ENCODE measurements at regions not wholly inside any gene's neighbourhood (a gene's known extent, or its start where the extent isn't known, plus 50 kb on each side); places are given as distances from the start of the nearest gene placed in this dataset.
"Not testable (repeated sequence)": the region's sequence is repeated elsewhere in the genome, so short reads cannot be mapped to it uniquely, and the experiment has no call there.

GRCh38 chr10:8173243-8173865 is 118.9 kb downstream of the GATA3 start:
- DNase-seq (ENCODE audit: low read depth in 2 of 2, low spot score in 1 of 2) = no peak

GRCh38 chr10:8173866-8174243 is 119.4 kb downstream of the GATA3 start:
- no peak for DNase-seq (ENCODE audit: low read depth in 2 of 2, low spot score in 1 of 2)

- DNase-seq (ENCODE audit: low read depth in 2 of 2, low spot score in 1 of 2) = no peak
These were observed 120.3 kb downstream of the GATA3 start for GRCh38 chr10:8174762-8175161.

DNA sequence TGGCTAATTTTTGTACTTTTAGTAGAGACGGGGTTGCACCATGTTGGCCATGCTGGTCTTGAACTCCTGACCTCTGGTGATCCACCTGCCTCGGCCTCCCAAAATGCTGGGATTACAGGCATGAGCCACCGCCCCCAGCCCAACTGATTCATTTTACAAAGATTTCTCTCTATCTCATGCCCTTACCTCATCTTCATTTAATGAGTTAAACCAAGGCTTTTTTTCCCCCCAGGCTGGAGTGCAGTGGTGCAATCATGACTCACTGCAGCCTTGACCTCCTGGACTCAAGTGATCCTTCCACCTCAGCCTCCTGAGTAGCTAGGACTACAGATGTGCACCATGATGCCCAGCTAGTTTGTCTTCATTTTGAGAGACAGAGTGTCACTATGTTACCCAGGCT is 123.0 kb downstream of the GATA3 start:
- not testable (repeated sequence) for DNase-seq (ENCODE audit: low read depth in 2 of 2, low spot score in 1 of 2)

DNA sequence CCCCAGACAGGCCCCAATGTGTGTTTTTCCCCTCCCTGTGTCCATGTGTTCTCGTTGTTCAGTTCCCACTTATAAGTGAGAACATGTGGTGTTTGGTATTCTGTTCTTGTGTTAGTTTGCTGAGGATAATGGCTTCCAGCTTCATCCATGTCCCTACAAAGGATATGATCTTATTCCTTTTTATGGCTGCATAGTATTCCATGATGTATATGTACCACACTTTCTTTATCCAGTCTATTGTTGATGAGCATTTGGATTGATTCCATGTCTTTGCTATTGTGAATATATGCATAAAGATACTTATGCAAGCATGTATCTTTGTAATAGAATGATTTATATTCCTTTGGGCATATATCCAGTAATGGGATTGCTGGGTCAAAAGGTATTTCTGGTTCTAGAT is 125.3 kb downstream of the GATA3 start:
- not testable (repeated sequence) for DNase-seq (ENCODE audit: low read depth in 2 of 2, low spot score in 1 of 2)

- DNase-seq (ENCODE audit: low read depth in 2 of 2, low spot score in 1 of 2) = no peak
These were observed 126.0 kb downstream of the GATA3 start for GRCh38 chr10:8180360-8181109.

DNA sequence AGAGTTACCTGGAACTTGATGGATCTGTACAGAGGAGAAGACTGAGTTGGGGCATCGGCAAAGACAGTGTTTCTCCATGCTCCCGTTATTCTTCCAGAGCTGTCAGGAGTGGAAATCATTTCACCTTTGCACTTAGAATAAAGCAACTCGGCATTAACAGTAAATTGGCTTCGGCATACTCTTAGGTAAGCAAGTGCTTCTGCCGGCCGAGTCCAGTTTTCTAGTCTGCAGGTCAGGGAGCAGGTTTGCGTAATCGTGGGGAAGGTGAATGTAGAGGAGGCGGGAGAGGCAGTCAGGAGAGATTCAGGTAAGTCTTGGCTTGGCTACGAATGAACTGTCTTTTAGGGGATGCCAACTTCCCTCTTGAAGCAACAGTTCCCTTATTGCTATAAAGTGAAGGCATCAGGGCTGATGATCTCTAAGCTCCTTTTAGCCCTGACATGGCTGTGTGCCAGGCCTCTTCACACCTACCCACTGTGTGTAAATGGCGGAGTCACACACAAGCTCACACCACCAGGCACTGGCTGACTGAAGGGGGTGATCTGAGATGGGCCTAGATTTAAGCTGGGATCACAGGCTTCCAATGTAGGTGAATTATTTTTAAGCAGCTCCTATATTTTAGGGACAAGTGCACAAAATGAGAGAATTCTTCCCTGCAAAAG is 127.1 kb downstream of the GATA3 start:
- DNase-seq (ENCODE audit: low read depth in 2 of 2, low spot score in 1 of 2) = no peak

- DNase-seq (ENCODE audit: low read depth in 2 of 2, low spot score in 1 of 2) = no peak
These were observed 128.3 kb downstream of the GATA3 start for GRCh38 chr10:8182806-8183205.

GRCh38 chr10:8183241-8183704 is 128.8 kb downstream of the GATA3 start:
- no peak for DNase-seq (ENCODE audit: low read depth in 2 of 2, low spot score in 1 of 2)

DNA sequence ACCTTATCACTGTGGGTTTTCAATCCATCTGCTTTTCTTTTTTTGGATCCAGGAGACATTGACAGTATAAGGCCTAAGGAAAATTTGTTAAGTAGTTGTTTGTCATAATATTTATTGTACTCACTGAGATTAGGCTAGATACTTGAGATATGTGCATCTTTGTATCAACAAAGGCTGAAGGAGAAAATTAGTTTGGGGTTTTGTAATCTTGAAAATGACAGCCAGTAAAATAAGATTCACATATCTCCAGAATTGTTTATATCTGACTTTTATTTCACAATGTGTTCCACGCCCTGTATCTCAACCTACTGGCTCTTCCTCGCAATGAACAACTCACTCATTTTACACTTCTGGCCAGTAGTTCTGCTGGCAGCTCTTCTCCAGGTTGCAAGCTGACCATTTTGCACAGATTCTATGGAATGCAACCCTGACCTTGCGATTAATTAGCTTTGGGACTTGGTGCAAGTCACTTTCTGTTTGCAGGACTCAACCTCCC is 132.7 kb downstream of the GATA3 start:
- DNase-seq (ENCODE audit: low read depth in 2 of 2, low spot score in 1 of 2) = no peak

DNA sequence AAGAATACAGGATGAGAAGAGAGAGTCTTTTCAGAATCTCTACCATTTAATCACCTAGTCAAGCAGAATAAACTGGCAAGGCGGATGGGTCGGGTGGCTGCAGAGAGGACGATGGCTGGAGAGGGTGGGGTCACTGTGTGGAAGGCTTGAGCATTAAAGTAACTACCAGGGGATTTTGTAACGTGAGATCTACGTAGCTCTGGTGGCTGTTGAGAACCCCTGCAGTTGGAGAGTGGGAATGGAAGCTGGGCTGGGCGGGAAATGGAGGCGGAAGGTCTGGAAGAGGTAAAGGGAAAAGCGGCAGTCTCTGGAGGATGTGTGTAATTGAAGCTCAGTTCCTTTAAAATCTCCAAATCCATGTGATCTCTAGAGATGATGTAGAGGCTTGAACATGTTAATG is 135.0 kb downstream of the GATA3 start:
- DNase-seq (ENCODE audit: low read depth in 2 of 2, low spot score in 1 of 2) = no peak

DNA sequence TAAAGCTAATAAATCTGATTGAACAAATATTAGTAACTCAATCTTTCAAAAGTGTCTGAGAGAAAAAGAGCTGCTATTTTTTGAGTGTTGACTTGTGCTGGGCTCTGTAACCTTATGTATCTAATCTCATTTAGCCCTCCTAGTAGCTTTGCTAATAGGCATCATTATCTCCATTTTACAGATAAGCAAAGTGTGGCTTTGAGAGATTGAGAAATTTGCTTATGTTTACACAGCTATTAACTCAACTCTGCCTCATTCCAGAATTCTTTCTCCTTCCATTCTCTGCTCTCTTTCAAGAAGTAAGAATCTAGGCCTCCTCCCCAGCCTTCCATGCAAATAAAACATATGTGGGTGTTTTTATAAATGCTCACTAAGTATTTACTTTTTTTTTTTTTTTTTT is 137.8 kb downstream of the GATA3 start:
- no peak for DNase-seq (ENCODE audit: low read depth in 2 of 2, low spot score in 1 of 2)

- DNase-seq (ENCODE audit: low read depth in 2 of 2, low spot score in 1 of 2) = no peak
These were observed 139.1 kb downstream of the GATA3 start for GRCh38 chr10:8193546-8193945.

DNA sequence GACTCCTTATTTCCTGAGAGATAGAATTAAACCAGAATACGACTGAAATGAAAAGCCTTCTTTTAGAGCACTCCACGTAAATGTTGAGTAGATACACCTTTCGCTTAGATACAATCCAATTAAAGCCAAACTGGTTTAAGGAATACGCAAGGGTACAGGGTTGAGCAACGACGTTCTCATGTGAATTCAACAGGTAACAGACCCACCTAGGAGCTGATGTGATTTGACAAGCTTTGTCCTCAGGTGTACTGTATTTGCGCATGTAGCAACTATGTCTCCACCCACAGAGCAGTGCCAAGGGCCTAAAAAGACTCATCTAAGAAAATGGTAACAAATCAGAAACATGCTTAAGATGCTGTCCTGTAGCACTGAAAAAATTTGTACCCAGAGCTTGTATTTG is 139.6 kb downstream of the GATA3 start:
- DNase-seq (ENCODE audit: low read depth in 2 of 2, low spot score in 1 of 2) = no peak

GRCh38 chr10:8206882-8207281 is 152.4 kb downstream of the GATA3 start:
- DNase-seq (ENCODE audit: low read depth in 2 of 2, low spot score in 1 of 2) = no peak

DNA sequence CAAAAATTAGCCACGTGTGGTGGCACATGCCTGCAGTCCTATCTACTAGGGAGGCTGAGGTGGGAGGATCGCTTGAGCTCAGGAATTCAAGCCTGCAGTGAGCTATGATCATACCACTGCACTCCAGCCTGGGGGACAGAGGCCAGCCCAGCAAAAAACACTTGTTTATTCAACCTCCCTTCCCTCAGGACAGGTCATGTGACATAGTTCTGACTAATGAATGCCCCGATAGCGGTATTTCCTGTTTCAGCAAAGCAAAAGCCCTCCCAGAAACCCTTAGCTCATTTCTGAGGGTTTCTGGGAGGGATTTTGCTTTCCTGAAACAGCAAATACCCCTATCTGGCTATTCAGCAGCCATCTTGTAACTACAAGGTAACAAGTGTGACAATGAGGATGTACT is 157.1 kb downstream of the GATA3 start:
- no peak for DNase-seq (ENCODE audit: low read depth in 2 of 2, low spot score in 1 of 2)

DNA sequence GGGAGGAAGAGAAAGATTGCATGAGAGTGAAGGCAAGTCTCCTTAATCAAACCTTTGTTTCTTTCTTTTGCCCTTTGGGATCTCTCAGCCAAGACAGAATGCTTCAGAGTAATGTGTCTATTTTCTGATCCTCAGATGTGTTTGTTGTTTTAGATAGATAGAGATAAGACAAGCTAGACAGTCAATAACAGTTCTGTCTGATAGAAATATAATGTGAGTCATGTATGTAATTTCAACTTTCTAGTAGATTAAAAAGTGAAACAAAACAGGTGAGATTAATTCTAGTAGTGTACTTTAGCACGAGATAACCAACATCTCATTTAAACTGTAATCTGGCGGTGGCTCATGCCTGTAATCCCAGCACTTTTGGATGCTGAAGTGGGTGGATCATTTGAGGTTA is 159.2 kb downstream of the GATA3 start:
- no peak for DNase-seq (ENCODE audit: low read depth in 2 of 2, low spot score in 1 of 2)

GRCh38 chr10:8214587-8214986 is 160.1 kb downstream of the GATA3 start:
- no peak for DNase-seq (ENCODE audit: low read depth in 2 of 2, low spot score in 1 of 2)

GRCh38 chr10:8216893-8217292 is 162.4 kb downstream of the GATA3 start:
- DNase-seq (ENCODE audit: low read depth in 2 of 2, low spot score in 1 of 2) = no peak

GRCh38 chr10:8221451-8221850 is 167.0 kb downstream of the GATA3 start:
- DNase-seq (ENCODE audit: low read depth in 2 of 2, low spot score in 1 of 2) = no peak

GRCh38 chr10:8224591-8224990 is 170.1 kb downstream of the GATA3 start:
- no peak for DNase-seq (ENCODE audit: low read depth in 2 of 2, low spot score in 1 of 2)

GRCh38 chr10:8225187-8225586 is 170.7 kb downstream of the GATA3 start:
- no peak for DNase-seq (ENCODE audit: low read depth in 2 of 2, low spot score in 1 of 2)
